ENCODE measurements at regions not wholly inside any gene's neighbourhood (a gene's known extent, or its start where the extent isn't known, plus 50 kb on each side); places are given as distances from the start of the nearest gene placed in this dataset.
"Not testable (repeated sequence)": the region's sequence is repeated elsewhere in the genome, so short reads cannot be mapped to it uniquely, and the experiment has no call there.

DNA sequence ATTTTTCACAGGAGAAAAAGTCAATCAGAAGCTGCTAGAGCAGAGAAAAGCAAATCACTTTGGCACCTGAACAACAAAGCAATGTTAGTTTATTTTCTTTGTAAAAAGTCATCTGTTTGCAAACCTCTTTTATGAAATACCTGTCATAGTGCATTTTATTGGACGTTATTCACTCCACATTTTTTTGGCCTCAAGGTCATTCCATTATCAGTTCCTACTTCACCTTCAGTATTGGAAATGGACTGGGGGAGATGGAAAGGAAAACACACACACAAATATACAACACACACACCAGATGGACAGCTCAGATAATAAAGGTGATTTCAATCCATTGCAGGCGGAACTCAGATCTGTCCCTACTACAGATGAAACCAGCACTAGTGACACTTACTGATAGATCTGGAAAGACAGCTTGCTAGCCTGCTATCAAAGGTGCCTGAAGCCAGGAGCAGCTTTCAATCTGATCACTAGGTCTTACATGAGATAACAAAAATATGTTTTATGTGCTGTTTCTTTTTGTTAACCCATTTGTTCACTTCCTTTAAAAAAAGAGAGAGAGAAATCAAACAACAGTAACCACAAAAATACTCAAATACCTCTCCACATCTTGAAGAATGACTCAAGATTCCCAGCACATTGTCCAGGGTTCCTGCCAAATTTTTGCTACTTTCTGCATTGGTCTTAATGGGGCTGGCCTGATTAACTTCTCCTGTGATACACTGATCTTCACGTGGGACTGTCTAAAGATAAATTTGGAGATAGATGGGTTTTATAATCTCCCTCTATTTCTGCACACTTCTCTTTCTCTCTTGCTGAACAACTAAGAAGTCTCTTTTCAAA is 844.3 kb upstream of the TENM4 start:
- no peak for FAIRE-seq

- no peak for FAIRE-seq
Observed at GRCh38 chr11:80282643-80283042, 841.8 kb upstream of the TENM4 start.

GRCh38 chr11:80281194-80281593 is 840.4 kb upstream of the TENM4 start:
- no peak for FAIRE-seq

DNA sequence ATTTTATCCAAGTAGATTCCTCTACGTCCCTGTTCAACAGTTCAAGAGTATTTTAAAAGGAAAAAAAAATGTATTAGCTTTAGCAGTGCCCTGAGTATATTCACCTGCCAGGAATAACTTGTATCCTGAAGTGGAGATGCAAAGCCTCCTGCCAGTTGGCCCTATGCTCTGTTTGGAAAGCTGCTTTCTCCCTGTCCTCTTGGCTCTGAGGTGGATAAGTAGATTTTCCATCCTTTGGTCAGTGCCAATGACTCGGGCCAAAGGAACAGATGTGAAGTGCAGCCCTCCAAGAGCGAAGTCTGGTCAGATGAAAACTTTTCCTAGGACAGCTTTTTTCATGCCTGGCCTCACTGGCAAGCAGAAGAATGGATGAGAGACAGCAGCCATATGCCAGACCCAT is 839.9 kb upstream of the TENM4 start:
- no peak for FAIRE-seq

DNA sequence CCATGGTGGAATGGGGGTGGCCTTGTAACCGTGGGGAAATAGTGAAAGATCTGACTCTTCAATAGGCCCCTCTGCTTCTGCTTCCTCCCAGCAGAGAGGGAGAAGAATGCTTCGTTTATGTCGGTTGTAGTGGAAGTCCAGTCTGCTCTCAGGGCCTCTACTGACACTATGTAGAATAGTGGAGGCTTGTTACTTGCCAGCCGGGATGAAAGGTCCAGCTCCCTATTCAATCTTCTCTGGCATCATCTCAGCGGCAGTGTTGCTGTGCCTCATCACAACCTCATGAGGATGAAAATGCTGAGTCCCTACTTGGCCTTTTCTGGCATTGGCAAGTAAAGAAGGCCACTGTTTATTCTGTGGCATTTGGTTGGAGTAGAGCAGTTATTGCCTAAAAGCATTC is 820.9 kb upstream of the TENM4 start:
- no peak for FAIRE-seq

GRCh38 chr11:80257319-80258015 is 816.6 kb upstream of the TENM4 start:
- not testable (repeated sequence) for FAIRE-seq

DNA sequence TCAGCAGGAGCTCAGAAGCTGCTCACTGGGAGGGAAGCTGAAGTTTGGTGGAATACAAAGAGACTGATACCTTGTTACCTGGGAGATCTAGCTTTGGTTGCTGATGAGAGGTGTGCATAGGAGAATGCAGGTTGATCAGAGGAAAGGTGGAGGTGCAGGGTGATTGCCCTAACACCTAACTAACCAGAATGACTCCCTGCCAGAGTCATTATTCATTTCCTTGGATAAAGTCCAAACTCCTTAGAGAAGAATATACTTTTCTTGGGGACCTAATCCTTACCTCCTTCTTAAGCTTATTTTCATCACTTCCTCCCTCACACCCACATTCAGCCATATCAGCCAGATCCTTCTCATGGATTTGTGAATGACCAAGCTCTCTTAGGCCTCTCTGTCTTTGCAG is 814.2 kb upstream of the TENM4 start:
- FAIRE-seq: no peak

DNA sequence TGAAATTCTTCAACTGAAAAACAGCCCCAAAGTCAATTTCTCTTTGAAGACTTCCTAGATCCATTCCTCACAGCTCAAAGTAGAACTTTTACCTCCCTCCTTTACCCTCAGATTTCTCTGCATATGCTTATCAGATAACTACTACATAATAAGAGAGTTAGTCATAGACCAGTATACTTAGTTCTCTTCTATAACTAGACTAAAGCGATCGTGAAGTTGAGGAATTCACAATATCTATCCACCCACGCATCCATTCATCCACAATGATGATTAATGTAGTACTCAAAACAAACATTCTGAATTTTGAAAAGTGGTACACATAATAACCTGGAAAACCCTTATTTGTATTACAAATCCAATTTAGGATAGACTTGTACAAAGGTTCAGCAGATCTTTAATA is 800.9 kb upstream of the TENM4 start:
- no peak for FAIRE-seq

GRCh38 chr11:80240245-80240644 is 799.4 kb upstream of the TENM4 start:
- FAIRE-seq: no peak

DNA sequence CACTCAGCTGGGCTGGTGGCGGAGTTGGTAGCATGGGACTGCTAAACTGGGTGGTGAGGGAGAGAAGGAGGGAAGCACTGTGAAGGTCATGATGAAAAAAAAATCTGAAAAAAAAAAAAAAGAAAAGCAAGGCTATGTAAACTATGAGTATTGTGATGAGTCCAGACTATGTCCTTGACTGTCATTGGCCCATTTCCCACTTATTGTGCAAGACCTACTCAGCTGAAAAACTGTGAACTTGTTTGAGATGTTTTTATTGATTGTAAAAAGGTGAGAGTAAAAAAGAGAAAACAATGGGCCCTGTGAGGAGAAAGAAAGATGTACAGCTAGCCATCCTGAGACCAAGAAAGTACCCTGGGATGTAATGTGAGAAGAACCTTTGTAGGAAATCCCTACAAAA is 798.4 kb upstream of the TENM4 start:
- no peak for FAIRE-seq

DNA sequence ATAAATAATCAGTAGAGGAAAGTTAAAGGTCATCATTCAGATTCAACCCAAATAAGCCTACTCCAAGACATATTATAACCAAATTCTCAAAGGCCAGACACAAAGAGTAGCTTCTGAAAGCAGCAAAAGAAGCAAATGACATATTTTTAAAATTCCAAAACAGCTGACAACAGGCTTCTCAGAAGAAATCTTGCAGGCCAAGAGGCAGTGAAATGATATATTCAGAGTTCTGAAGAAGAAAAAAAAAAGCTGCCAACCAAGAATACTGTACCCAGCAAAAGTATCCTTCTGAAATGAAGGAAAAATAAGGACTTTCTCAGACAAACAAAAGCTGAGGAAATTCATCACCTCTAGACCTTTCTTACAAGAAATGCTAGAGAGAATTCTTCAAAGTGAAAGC is 787.1 kb upstream of the TENM4 start:
- FAIRE-seq: no peak

DNA sequence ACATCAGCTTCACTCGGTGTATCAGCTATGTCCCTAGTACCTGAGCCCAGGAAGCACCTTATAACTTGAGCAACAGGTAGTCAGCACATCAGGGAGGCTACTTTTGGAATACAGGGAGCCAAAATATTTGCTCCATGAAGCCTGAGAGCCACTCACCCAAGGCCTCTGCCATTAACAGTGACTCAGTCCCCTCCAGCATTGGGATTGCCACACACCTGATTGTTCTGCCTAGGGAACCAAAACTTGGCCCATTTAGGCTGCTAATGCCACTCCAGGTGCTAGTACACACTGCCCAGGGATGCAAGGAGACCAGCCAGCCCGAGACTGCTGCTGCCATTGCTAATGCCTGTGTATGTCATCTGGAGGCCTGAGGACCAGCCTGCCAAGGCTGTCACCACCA is 773.6 kb upstream of the TENM4 start:
- FAIRE-seq: no peak

DNA sequence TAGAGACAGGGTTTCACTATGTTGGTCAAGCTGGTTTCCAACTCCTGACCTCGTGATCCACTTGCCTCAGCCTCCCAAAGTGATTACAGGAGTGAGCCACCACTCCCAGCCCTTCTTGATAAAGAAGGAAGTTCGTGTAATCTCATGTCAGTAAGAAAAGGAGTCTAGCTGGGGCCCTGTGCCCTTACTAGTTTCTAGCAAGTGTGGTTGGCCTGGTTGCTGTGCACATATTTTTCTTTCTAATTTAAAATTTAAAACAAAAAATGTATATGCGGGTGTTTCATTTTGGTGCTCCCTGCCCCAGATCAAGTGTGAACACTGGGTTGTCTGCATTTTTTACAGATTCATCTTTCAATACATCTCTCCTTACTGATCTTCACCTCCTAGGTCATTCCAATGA is 770.8 kb upstream of the TENM4 start:
- no peak for FAIRE-seq

DNA sequence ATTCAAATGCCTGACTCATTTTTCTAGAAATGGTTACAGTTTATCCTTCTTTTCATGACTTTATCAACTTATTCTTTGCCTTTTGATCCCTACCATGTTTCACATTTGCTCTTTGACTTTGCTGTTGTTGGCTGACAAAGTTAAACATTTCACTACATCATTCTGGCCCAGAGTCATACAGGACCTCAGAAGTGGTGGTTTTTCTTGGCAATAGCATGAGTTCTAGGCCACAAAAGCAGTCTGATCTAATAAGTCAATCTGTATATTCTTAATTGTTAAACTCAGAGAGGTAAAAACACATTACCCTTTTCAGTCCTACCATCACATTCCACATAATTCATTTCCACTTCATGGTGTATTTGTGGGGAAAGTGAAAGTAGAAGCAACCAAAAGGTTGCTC is 763.2 kb upstream of the TENM4 start:
- FAIRE-seq: no peak

GRCh38 chr11:80196932-80197554 is 756.2 kb upstream of the TENM4 start:
- no peak for FAIRE-seq

DNA sequence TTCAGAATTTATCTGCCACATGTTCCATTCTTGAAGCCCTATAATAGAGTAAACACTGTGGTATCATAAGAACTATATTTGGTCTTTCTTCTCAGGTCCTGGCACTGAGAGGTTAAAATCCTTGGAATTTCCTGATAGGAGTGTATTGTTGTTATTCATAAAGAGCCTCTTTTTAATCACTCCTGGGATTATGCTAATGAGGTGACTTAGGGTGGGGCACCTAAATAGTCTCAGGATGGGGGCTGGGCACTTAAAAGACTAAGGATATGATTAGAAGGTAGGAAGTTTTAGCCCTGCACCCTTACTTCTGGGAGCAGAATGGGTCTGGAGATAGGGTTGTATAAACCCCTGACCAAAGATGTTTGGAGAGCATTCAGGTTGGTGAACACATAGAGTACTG is 755.2 kb upstream of the TENM4 start:
- no peak for FAIRE-seq

- FAIRE-seq: no peak
Observed at GRCh38 chr11:80194625-80195024, 753.8 kb upstream of the TENM4 start.

GRCh38 chr11:80194016-80194415 is 753.2 kb upstream of the TENM4 start:
- no peak for FAIRE-seq

GRCh38 chr11:80188076-80188627 is 747.3 kb upstream of the TENM4 start:
- FAIRE-seq: no peak

DNA sequence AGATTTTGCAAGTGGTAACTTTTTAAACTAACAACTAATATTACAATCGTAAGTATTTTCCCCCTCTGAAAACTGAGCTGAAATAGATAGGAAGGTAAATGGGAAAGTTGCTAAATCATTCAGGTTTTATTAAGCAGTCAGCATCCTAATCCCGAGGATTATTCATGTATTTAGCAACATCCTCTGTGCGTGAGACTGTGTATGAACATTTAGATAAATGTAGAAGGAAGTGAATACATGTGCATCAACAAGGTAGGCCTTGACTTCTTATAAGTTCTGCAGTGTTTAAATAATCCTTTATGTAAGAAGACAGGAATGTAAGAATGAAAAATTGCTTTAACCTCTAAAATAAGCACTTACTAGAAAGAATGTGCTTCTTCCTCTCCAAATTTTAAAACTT is 745.9 kb upstream of the TENM4 start:
- no peak for FAIRE-seq

DNA sequence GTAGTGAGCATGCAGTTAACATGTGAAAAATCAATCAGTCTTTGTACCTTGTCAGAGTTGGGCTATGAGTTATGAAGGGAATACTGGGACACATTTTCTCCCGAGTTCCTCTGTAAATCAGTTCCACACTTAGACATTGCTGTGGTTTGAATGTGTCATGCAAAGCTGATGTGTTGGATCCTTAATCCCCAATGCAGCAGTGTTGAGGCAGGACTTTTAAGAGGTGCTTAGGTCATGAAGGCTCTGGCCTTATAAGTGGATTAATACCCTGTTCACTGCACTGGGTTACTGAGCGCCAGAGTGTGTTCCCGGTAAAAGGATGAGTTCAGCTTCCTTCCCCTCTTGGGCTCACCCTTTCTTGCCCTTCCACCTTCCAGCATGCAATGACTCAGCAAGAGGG is 742.1 kb upstream of the TENM4 start:
- no peak for FAIRE-seq

DNA sequence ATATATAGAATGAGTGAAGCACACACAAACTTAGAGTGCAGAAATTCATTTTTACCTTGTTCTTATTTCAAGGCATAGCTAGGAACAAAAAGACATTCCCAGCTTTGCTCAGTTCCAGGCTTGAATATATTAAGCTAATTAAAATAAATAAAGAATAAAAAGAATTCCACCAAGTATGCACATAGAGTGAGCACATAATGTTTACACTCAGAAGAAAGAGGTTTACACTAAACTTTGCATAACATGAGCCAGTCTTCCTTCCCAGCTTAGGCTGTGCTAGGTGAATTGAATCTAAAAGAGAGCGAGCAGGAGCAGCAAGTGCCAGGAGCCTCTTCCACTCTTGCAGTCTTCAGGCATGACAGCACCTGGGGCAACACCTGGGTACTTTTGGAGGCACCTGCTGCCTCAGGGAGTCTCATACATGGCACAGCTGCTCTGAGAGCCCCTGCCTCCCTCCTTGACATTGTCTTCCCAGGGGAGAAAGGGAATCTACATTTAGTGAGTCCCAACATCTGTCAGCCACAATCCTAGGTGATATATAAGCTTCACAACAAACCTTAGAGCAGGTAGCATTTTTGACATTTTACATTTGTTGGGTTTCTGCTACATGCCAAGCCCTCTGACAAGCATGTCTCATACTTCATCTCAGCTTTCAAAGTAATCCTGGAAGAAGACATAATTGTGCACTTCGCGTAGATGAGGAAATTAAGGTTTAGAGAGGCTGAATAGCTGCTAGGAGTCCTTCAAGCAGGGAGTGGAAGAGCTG is 732.7 kb upstream of the TENM4 start:
- no peak for FAIRE-seq

GRCh38 chr11:80168796-80169195 is 728.0 kb upstream of the TENM4 start:
- no peak for FAIRE-seq
